PFSK-1 (cell line): ENCODE measurements at regions not wholly inside any gene's neighbourhood (a gene's known extent, or its start where the extent isn't known, plus 50 kb on each side); places are given as distances from the start of the nearest gene placed in this dataset.

ENCODE experiments used
- FOXP2 ChIP-seq: optimal IDR thresholded peaks from 2 replicates; pipeline ENCODE3; 2011; ENCODE audit warnings: borderline replicate concordance, control low read depth, inconsistent platforms; ENCODE audit not compliant: insufficient read depth; ENCODE audit errors: extremely low read length, extremely low read depth
- POLR2AphosphoS5 ChIP-seq: IDR thresholded peaks from 2 replicates; pipeline ENCODE4 v1.6.1; 2012; ENCODE audit warnings: low read depth, mild to moderate bottlenecking, control low read depth, low read length, moderate library complexity
- SIN3A ChIP-seq: IDR thresholded peaks from 2 replicates; pipeline ENCODE4 v1.6.1; 2012; ENCODE audit warnings: mild to moderate bottlenecking, low read length, moderate library complexity, borderline replicate concordance; ENCODE audit not compliant: insufficient read depth
- TAF1 ChIP-seq: IDR thresholded peaks from 2 replicates; pipeline ENCODE4 v1.6.1; 2012; ENCODE audit warnings: low read length, control low read depth, borderline replicate concordance; ENCODE audit not compliant: insufficient read depth
- TF ChIP-seq, protein P1 (sequence below), 2 experiments: IDR thresholded peaks; 2 replicates each; pipeline versions ENCODE4 v1.6.1 to v1.8.0; 2011 to 2012; ENCODE audit warnings: low read depth in 2 of 2, low read length in 2 of 2, control low read depth in 1 of 2, inconsistent platforms in 1 of 2, mild to moderate bottlenecking in 1 of 2, moderate library complexity in 1 of 2; ENCODE audit not compliant: insufficient read depth in 1 of 2

DNA sequence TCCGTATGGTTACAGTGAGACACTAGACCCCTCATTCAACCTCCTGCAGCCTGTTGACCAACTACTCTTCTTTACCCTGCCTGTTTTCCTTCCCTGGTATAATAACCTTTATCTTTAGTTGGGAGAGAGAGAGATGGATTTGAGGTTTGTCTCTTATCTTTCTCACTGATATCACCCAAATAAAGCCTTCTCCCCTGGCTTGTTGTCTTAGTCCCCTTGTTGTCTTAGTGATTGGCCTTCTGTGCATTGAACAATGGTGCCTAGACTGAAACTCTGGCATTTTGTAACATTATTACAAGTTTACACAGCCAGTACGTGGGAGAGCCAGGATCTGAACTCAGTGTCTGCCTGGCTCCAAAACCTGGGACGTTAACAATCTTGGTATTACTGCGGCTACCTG, 560.8 kb downstream of the HS3ST4 start:
- TF ChIP-seq FOXP2 (no peak), TAF1 (no peak), POLR2AphosphoS5 (no peak), SIN3A (no peak)
- TF ChIP-seq, protein P1, sequence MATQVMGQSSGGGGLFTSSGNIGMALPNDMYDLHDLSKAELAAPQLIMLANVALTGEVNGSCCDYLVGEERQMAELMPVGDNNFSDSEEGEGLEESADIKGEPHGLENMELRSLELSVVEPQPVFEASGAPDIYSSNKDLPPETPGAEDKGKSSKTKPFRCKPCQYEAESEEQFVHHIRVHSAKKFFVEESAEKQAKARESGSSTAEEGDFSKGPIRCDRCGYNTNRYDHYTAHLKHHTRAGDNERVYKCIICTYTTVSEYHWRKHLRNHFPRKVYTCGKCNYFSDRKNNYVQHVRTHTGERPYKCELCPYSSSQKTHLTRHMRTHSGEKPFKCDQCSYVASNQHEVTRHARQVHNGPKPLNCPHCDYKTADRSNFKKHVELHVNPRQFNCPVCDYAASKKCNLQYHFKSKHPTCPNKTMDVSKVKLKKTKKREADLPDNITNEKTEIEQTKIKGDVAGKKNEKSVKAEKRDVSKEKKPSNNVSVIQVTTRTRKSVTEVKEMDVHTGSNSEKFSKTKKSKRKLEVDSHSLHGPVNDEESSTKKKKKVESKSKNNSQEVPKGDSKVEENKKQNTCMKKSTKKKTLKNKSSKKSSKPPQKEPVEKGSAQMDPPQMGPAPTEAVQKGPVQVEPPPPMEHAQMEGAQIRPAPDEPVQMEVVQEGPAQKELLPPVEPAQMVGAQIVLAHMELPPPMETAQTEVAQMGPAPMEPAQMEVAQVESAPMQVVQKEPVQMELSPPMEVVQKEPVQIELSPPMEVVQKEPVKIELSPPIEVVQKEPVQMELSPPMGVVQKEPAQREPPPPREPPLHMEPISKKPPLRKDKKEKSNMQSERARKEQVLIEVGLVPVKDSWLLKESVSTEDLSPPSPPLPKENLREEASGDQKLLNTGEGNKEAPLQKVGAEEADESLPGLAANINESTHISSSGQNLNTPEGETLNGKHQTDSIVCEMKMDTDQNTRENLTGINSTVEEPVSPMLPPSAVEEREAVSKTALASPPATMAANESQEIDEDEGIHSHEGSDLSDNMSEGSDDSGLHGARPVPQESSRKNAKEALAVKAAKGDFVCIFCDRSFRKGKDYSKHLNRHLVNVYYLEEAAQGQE (IDR thresholded peaks at IDR 0.05; ENCODE audit: insufficient read depth in 1 of 2, low read depth in 2 of 2, low read length in 2 of 2) = no peak

DNA sequence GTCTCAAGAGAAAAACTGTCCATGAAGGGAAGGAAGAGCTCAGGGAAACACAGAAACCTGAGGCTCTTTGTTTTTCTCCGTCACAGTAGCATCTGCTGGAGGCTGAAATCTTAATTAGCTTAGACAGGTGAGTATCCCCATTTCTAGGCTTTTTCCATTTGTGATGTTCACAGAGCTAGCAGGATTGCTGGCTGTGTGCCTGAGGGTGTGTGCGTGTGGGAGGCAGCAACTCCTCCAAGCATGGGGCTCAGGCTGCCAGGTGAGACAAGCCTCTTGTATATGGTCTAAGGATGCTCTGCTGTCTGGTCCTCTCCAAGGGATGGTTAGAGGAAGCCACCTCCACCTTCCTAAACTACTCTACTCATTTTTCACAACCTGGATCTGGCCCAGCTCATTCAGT, 569.9 kb downstream of the HS3ST4 start:
- TF ChIP-seq FOXP2 (no peak), TAF1 (no peak), SIN3A (no peak), POLR2AphosphoS5 (no peak)
- TF ChIP-seq, protein P1 (IDR thresholded peaks at IDR 0.05; ENCODE audit: insufficient read depth in 1 of 2, low read depth in 2 of 2, low read length in 2 of 2) = no peak

GRCh38 chr16:26263406-26263805, 571.6 kb downstream of the HS3ST4 start:
- TF ChIP-seq SIN3A (no peak), TAF1 (no peak), FOXP2 (no peak), POLR2AphosphoS5 (no peak)
- TF ChIP-seq, protein P1 (IDR thresholded peaks at IDR 0.05; ENCODE audit: insufficient read depth in 1 of 2, low read depth in 2 of 2, low read length in 2 of 2) = no peak

DNA sequence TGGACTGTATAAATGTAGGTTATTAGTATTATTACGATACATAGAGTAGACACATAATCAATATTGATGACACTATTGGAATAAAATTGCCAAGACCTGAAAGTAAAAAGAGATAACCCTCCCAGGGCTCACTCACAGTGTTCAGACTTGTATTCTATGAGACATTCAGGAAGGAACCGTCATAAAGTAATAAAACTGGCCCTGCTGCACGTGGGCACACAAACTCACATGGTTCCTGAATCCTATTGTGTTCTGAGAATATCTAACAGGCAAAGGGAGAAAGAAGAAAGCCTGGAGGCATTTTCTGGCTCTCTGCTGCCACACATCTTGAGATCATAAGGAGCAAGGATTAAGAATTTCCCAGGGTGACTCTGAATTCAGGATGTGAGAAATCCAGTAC, 575.9 kb downstream of the HS3ST4 start:
- TF ChIP-seq TAF1 (no peak), SIN3A (no peak), POLR2AphosphoS5 (no peak), FOXP2 (no peak)
- TF ChIP-seq, protein P1 (IDR thresholded peaks at IDR 0.05; ENCODE audit: insufficient read depth in 1 of 2, low read depth in 2 of 2, low read length in 2 of 2) = no peak

GRCh38 chr16:26269673-26270072, 577.9 kb downstream of the HS3ST4 start:
- TF ChIP-seq TAF1 (no peak), FOXP2 (no peak), SIN3A (no peak), POLR2AphosphoS5 (no peak)
- TF ChIP-seq, protein P1 (IDR thresholded peaks at IDR 0.05; ENCODE audit: insufficient read depth in 1 of 2, low read depth in 2 of 2, low read length in 2 of 2) = no peak
